NCI-H510A treated with DMSO at 0.1 percent for 48 hours (cell line): ENCODE measurements at regions not wholly inside any gene's neighbourhood (a gene's known extent, or its start where the extent isn't known, plus 50 kb on each side); places are given as distances from the start of the nearest gene placed in this dataset.
"Not testable (repeated sequence)": the region's sequence is repeated elsewhere in the genome, so short reads cannot be mapped to it uniquely, and the experiment has no call there.

ENCODE experiments used
- DNase-seq: peaks from one replicate; lab custom pipeline; 2025; lab: John Stamatoyannopoulos, UW

DNA sequence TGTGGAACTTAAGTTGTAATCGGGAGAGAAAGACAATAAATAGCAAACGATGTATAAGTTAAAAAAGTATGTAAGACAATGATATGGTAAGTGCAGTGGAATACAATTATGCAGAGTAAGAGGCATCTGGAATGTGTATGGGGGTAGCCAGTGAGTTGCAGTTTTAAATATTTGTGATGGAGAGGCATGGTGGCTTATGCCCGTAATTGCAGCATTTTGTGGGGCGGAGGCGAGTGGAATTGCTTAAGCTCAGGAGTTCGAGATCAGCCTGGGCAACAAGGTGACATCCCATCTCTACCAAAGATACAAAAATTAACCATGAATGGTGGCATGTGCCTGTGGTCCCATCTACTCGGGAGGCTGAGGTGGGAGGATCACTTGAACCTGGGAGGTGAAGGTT, 52.5 kb upstream of the WDFY3 start:
- no peak for DNase-seq

DNA sequence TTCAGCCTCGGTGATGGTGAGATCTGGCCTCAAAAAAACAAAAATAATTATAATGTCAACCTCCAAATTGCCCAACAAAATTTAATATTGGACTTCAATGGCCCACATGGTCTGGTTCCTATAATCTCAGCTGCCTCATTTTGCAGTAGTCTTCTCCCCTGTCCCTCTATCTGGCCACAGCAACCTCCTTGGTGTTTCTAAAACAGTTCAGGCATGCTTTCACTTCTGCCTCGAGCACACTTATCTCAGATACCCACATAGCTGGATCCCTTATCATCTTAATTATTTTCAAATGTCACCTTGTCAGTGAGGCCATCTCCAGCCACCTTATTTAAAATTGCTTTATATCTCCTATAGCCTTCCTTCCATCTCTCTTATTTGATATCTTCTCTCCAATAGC, 52.9 kb upstream of the WDFY3 start:
- no peak for DNase-seq

DNA sequence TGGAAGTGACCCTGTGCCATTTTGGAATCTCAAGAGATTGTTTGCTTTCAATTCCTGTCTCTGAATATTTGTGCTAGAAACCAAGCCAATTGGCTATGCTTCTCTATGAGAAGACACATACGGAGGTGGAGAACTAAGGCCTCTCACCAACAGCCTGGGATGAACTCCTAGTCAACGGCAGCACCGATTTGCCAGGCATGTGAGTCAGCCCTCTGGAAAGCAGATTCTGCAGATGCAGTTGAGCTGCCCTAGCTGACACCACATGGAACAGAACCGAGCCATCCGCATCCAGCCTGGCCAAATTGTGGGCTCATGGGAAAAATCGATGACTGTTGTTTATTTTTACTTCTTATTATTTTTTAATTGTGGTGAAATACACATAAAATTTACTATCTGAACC, 58.2 kb upstream of the WDFY3 start:
- DNase-seq = no peak

DNA sequence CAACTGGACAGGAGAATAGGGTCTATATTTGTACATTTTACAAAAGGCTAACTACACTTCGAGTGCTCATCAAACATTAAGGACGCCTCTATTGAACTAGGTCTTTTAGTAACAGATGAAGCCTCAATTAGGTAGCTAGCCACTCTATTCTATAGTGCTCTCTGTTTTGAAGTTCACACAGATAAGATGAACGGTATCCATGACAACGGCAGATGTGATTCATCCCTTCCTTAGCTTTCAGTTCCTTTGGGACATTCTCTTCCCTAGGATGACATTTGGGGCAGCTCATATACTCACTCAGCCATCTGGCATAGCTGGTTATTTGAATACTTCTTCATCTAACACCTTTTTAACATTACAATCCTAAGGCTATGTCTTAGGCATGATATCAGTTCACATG, 62.4 kb upstream of the WDFY3 start:
- DNase-seq = no peak

DNA sequence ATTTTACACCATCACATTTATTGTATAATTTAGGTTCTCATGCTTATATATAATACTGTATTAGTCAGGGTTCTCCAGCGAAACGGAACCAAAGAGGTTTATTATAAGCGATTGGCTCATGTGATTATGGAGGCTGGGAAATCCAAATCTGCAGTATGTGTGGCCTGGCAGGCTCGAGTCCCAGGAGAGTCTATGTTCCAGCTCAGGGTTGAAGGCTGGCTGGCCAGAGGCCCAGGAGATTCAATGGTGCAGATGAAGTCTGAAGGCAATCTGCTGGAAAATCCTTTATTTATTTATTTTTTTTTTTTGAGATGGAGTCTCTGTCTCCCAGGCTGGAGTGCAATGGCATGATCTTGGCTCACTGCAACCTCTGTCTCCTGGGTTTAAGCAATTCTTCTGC, 63.0 kb upstream of the WDFY3 start:
- DNase-seq = no peak

DNA sequence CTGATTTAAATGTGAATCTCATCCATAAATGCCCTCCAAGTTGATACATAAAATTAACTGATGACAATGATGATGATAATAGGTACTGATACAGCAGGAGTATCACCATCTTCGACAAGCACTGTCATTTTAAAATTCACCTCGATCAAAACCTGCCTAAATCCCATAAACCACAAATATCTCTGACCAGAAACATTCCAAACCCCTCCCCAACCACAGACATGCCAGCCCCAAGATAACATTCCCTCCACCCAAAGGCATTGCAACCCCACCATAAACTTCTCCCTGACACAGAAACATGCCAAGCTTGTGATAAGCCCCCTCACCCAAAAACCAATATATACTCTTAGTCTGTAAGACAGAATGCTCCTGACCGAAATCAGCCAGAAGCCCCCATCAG, 63.7 kb upstream of the WDFY3 start:
- DNase-seq = no peak

DNA sequence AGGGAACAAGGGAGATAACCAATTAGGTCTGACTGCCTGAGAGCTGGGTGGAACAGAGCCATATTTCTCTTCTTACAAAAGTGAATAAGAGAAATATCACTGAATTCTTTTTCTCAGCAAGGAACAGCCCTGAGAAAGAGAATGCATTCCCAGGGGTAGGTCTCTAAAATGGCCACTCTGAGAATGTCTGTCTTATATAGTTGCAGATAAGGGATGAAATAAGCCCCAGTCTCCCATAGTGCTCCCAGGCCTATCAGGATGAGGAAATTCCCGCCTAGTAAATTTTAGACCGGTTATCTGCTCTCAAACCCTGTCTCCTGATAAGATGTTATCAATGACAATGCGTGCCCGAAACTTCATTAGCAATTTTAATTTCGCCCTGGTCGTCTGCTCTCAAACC, 67.3 kb upstream of the WDFY3 start:
- not testable (repeated sequence) for DNase-seq

DNA sequence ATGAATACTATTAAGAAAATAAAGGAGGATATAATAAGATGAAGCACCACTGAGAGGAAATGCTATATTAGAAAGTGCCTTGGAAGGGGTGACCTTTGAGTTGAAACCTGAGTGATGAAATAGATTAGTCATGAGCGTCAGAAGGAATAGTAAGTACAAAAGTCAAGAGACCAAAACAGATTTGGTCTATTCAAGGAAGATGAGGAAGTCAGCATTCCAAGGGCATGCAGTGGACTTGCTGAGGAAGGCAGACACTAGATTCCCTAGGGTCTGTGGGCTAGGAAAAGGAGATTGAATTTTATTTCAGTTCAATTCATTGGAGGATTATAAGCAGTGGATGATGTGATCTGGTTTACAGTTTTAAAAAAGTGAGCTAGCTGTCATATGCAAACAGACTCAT, 73.0 kb upstream of the WDFY3 start:
- DNase-seq = no peak

DNA sequence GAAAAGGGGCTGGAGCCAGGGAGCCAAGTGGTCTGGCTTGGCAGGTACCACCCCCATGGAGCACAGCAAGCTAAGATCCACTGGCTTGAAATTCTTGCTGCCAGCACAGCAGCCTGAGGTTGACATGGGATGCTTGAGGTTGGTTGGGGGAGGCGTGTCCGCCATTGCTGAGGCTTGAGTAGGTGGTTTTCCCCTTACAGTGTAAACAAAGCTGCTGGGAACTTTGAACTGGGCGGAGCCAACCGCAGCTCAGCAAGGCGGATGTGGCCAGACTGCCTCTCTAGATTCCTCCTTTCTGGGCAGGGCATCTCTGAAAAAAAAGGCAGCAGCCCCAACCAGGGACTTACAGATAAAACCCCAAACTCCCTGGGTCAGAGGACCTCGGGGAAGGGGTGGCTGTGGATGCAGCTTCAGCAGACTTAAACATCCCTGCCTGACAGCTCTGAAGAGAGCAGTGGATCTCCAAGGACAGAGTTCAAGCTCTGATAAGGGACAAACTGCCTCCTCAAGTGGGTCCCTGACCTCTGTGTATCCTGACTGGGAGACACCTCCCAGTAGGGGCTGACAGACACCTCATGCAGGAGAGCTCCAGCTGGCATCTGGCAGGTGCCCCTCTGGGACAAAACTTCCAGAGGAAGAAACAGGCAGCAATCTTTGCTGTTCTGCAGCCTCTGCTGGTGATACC, 77.5 kb upstream of the WDFY3 start:
- not testable (repeated sequence) for DNase-seq

DNA sequence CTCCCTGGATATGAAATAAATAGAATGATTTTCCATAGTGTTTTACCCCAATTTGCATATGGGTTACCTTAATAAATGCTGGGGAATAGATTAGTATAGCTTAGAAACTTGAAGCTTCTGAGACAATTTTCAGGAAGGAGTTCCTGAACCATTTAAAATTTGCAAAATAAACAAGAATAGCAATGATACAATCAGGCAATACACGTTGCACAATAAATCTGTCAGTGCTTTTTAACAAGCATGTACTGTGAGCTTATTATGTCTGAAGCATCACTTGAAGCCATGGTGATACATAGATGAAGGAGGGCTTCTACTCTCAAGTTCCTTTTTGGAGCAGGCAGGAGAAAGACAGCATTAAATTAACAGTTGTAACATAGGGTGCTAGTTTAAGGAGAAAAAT, 84.2 kb upstream of the WDFY3 start:
- no peak for DNase-seq

DNA sequence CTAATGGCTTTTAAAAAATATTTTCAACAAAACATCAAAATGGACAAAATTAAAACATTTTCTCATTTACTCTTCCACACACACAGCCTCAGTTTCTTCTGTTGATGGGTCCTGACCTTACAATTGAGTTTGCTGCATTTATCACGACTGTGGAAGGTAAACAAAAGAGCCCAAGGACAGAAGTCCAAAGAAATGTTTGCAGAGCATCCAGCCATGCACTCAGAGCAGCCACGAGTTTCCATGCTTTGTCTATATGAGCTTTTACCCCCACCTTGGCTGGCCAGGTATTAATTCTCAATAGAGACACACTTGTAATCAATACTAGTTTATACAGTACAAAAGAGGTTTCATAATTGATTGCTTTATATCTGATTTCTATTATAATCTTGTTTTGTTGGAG, 85.0 kb upstream of the WDFY3 start:
- no peak for DNase-seq

DNA sequence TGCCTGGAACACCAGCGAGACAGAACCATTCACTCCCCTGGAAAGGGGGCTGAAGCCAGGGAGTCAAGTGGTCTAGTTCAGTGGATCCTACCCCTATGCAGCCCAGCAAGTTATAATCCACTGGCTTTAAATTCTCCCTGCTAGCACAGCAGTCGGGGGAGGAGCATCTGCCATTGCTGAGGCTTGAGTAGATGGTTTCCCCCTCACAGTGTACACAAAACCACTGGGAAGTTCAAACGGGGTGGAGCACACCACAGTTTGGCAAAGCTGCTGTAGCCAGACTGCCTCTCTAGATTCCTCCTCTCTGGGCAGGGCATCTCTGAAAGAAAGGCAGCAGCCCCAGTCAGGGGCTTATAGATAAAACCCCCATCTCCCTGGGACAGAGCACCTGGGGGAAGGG, 88.4 kb upstream of the WDFY3 start:
- peak; percentile 2 for DNase-seq

DNA sequence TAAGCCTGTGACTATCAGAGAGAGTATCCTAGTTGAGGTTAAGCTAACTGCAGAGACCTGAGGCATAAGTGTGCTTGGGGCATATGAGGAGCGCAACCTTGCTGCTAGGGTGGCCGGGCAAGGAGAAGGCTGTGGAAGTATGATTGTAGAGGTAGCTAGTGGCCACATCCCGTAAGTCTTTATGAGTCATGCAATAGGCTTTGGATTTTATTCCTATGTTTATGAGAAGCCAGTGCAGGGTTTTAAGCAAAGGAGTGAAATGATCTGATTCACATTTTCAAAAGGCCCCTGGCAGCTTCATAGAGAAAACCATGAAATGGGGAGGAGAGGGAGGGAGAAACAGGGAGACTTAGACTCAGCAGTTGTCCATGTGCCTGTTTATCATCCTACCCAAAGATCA, 92.1 kb upstream of the WDFY3 start:
- no peak for DNase-seq

DNA sequence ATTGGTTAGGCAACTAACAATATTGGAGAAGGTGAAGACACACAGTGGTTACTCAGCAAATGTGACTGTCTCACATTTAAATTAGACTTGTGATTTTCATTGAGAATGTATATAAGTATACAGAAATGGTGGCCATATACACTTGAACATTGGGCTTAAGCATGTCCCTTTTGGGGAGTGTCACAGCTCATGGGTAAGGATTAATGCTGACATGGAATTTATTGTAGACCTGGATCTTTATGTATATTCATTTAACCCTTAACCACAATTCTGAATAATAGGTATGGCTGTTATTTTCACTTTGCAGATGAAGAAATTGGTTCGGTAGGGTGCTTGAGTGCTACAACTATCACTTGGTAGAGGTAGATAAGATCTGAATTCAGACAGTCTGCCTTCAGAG, 95.5 kb upstream of the WDFY3 start:
- no peak for DNase-seq

DNA sequence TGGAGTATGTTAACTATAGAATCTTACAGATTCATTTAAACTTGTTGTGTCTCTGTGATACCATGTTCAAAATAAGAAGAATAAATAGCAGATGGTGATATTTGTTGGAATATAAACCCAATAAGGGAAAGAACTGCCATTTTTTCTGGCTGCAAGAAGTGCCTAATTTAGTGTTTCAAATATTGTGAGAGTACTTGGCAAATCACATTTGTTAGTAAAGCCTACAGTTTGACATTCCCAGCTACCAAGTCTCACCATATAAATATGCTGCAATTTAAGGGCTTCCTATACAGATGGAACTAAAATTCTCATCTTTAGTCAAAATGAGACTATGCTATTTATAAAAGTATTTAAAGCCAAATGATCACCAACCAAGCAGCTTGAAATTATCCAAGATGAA, 96.0 kb upstream of the WDFY3 start:
- no peak for DNase-seq

DNA sequence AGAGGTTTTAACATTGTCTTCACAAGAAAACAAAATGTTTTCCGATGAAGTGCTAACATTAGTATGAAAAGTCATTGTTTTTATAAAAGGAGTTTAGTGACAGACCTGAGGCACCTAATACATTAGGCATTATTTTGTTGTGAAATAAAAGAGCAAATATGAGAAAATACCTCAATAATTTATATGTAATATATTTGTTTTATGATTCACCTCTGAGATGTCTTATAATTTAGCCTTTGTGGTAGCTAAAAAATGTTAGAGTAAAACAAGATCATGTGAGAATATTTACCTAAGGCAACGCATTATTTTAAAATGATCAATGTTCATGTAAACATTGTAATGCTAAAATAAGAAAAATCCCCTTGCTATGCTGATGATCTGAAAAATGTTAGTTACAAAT, 100.9 kb upstream of the WDFY3 start:
- DNase-seq = no peak

DNA sequence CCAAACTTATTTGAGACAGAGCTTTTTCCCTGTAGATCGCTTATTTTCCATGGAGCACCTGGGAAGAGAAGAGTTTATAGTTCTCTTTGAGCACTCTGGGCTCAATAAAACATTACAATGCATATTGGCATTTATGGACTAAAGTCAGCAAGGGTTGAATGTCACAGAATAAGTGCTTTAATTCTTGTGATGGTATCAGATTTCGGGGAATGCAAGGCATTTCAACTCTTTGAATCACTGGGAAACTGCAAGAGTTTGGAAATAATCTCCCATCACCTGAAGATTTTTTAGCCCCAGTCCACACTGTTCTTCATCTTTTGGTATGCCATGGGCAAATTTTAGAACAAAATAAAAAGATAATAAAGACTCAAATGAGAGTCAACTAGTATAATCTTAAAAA, 111.5 kb upstream of the WDFY3 start:
- no peak for DNase-seq

DNA sequence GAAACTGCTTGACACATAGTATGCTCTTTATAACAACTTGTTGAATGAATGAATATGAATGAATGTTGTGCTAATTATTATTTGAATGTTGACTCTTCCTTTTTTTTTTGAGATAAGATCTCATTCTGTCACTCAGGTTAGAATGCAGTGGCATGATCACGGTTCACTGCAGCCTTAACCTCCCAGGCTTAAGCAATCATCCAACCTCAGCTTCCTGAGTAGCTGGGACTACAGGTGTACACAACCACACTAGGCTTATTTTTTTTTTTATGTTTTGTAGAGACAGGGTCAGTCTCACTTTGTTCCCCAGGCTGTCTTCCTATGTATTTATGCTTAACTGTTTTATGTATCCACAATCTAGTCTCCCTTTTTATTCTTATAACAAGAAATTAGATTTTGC, 114.7 kb upstream of the WDFY3 start:
- DNase-seq = no peak

DNA sequence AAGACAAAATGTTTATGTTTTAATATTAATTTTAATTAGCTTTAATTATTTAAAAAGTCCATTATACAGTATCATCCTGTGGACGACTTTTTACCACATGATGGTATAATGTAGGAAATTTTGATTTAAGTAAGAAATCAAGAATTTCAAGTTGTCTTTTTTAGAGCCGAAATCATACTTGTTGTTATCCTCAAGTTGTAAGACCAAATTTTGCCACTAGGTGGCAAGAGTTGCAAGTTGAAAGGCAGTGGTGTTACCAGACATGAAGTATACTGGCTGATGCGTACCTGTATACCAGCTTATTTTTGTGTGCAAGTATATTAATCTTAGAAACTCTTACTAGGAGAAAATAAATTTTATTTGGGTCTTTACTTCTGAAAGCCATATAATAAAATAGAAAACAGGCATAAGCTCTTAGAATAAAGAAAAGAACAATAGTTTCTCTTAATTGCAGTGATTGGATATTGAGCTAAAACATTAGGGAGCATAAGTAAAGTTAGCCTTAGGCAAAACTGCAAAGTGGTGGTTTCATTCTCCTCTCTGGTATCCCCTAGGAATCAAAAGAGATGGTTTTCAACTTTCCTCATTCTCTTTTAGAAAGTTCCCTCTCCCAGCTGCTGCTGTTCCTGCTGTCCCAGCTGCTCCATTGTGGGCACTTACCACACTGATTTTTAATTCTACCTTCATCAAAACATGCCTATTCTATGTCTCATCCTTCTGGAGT, 118.0 kb upstream of the WDFY3 start:
- peak; percentile 42 for DNase-seq

DNA sequence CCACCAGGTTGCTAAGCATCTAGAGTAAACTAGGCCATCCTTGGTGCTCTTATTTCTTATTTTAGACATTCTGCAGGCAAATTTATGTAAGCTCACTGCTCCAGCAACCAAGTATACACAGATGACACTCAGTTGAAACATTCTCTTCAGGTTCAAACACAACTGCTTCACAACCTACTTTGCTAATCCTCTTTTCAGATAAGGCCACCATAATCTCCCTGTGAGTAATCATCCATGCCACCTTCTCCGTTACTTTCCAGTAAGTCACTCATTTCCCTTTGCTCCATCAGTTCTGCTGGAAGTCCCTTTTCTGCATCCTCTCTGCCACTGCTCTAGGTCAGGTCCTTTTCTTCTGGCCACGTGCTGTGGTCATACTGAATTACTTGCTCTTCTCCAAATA, 120.2 kb upstream of the WDFY3 start:
- DNase-seq = no peak

DNA sequence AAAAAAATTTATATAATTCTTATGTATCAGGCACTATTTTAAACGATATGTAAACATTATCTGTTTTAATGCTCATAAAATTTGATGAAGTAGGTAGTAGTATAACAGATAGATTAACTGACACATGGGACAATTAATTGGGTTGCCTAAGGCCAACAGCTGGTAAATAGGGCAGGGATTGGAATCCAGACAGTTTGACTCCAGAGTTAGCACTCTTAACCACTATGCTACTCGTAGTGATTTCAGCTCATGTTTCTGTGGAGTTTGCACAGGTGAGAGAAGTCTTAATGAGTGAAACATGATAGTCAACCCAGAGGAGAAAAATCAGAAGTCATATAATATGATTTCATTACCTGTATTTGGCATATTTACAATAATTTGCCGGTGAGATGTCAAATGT, 126.0 kb upstream of the WDFY3 start:
- DNase-seq = peak; percentile 47

DNA sequence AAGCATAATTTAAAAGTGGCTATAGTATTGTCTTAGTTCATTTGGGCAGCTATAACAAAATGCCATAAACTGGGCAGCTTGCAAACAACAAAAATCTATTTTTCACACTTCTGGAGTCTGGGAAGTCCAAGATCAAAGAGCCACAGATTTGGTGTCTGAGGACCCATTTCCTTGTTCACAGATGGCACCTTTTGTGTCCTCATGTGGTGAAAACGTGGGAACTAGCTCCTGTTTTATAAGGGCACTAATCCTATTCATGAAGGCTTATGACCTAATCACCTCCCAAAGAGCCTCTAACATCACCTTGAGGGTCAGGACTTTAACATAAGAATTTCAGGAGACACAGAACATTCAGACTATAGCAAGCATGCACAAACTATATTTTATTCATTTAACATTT, 126.5 kb upstream of the WDFY3 start:
- DNase-seq = no peak

DNA sequence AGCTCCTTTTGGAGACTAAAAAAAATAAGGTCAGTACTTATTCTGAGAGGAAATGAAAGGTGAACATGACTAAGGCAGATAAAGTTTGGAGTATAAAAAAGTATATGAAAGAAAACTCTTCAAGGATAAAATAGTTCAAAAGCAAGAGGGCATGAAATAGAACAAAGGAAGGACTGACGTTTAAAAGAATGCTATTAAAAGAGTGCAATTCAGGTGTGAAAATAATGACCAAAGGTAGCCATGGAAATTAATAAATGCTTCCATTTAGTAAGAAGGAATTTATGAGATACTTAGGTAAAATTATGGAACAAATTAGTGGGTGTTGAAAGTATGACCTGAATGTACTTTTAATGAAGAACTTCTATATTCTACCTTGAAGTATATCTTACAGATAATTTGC, 128.2 kb upstream of the WDFY3 start:
- no peak for DNase-seq

DNA sequence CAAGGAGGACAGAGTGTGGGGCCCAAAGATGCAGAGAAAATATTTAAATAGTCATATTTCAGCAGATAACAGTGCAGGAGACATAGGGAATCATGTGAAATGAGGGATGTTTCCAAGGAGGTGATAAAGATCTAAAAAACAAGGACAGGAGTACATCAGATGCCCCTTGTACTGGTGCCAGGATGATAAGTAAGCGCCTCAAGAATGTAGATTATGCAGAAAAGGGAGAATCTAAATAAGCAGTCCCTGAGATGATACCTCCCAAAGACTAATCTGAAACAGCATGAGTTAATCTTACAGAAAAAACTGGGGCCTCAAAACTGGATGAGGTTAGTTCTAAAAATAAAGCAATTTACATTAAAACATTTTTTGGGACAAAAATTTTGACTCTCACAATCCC, 136.1 kb upstream of the WDFY3 start:
- no peak for DNase-seq
